Stimulated activated CD8-positive, alpha-beta memory T cell treated with anti-CD3 and anti-CD28 coated beads, Interleukin-15, amount 100 ng/mL, for 1 hour (primary cell): ENCODE measurements at regions not wholly inside any gene's neighbourhood (a gene's known extent, or its start where the extent isn't known, plus 50 kb on each side); places are given as distances from the start of the nearest gene placed in this dataset.

Experiments
- DNase-seq: peaks from one replicate; pipeline ENCODE4 v3.0.0-alpha.2; 2020; ENCODE audit warnings: low read depth

GRCh38 chr2:120881981-120882788, 146.5 kb downstream of the GLI2 start:
- DNase-seq, result no peak

DNA sequence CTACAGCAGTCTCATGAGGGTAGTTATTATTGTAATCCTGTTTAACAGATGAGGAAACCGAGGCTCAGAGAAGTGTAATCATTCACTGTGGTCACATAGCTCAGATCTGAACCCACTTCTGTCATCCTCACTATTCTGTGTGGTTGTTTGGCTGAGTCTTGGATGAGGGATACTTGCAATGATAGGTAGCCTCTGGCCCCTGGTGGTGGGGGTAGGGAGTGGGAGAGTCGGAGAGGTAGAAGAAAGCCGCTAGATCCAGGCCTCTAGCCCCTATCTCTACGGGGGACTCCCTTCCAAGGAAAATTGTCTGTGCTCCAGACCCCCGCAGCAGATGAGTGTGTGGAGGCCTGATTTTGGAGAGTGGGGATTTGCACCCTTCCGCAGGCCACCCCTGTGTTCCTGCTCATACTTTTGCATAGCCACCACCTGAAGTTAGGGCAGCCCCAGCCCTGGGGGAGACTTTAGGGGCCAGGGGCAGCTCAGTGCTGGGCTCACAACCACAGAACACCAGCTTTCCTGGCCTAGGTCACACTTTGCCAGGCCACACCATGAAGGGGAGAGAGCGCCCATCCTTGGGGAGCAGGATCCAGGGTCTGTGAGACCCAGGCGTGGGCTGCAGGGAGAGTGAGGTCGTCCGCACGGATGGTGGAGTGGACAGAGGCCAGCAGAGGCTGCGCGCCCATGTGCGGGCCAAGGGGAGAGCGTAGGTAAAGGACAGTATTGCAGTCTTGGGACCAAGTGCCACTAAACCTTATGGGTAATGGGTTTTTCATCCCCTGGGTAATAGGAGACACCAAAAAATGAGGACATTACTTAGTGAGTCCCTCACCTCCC, 148.2 kb downstream of the GLI2 start:
- DNase-seq, result no peak

DNA sequence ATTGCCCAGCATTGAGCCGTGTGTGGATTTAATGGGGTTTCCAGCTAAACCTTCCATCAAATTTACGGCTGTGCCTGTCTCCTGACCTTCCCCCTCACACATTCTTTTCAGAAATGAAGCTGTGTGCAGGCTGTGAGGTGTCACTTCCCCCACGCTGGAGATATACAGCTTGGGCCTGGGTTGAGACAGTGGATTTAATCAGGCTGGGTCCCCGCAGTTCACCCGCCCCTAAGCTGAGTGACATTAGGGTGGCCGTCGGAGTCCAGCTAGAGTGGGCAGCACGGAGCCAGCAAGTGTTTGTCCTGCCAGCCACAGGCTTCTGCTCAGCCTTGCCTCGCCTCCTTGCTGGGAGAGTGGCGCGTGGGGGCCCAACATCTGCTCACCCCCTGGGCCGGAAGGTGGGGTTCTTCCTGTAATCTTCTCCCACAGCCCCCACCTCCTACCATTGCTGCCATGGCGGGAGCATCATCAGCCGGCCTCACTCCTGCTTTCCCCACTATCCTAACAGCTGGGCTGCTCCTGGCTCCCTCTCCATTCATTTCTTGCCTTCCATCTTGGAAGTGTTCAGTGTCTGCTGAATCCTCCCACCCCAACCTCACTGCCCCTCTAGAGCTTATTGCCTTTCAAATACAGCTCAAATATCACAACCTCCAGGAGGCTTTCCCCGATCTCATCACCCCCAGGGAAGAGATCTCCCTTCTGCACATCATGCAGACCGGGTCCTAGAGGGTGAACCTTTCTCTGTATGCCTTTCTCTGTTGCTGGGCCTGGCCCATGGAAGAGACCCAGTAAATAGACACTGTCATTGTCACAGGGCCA, 149.0 kb downstream of the GLI2 start:
- DNase-seq, result no peak

DNA sequence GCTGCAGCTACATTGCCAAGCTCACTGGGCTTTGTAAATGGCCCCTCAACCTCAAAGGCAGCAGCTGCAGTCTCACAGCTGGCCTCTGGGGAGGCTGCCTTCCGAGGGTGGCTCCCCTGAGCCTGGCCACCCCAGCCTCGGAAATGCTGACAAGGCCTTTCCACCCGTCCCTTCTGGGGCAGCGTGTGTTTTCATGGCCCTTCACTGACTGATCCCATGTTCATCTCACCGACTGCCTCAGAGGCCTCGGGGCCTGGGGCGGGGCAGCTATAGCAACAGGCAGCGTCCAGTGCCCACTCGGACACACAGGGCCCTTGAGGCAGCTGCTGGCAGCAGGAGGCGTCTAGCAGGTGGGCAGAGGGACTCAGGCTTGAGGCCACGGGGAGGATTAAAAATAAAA, 149.7 kb downstream of the GLI2 start:
- no peak for DNase-seq

DNA sequence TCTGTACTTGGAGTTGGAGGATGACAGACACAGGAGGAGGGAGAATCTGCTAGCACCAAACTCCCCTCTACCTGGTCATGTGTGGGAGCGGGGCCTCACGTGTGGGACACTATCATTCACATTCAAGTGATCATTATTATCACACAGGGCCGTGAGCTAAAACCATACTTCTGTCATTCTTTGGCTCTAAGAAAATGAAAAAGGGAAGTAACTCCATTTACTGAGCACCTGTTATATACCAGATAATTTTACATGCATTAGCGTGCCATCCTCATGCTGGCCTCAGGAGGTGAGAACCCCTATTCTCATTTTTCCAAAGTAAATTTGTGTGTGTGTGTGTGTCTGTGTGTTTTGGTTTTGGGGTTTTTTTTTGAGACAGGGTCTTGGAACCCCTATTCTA, 150.1 kb downstream of the GLI2 start:
- no peak for DNase-seq

GRCh38 chr2:120886534-120887319, 151.1 kb downstream of the GLI2 start:
- no peak for DNase-seq

DNA sequence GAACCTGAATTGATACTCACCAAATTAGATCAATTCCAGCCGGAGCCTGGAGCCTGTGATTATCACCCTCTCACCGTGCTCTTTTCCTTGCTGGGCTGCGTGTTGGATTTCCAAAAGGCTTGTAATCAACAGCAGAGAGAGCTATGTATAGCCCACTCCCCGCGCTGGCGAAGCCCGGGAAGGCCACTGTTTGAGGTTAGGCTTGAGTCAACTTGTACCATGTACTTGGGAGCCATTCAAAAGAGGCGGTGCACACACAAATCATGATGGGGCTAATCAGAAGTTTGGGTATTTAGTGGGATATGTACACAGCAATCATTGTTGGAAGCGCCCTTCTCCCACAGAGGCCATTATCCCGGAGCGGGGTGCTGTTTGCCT, 151.6 kb downstream of the GLI2 start:
- DNase-seq, result no peak

DNA sequence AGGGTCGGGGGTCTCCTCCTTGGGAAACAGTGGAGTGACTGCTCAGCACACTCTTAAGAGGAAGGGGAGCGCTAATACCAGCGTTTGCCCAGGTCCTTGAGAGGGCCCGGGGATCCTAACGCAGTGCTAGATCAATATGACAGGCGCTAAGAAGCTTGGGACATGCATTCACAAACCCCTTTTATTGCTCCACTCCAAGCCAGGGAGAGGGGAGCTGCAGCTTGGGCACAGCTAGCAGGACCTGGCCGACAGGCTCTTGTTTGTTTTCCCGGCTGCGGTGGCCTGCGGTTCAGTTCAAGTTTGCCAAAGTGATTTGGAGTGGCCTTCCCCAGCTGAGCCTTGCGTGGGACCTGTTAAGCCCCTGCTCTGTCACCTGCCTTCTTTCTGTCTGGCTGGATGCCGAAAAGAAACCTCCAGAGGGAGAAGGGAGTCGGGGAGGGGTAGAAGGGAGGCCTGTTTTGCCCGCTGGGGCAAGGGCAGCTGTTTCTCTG, 152.1 kb downstream of the GLI2 start:
- DNase-seq, result no peak

- DNase-seq, result no peak
Observed at GRCh38 chr2:120888851-120889250, 153.2 kb downstream of the GLI2 start.

DNA sequence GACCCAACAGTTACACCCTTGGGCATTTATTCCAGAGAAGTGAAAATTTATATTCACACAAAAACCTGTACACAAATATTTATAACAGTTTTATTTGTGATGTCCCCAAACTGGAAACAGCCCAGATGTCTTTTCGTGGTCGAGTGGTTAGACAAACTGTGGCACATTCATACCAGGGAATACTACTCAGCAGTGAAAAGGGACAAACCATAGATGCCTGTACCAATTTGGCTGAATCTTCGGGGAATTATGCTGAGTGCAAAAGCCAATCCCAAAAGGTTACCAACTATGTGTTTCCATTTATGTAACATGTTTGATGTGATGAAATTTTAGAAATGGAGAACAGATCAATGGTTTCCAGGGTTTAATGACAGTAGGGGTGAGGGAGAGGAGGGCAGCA, 154.3 kb downstream of the GLI2 start:
- DNase-seq, result no peak

DNA sequence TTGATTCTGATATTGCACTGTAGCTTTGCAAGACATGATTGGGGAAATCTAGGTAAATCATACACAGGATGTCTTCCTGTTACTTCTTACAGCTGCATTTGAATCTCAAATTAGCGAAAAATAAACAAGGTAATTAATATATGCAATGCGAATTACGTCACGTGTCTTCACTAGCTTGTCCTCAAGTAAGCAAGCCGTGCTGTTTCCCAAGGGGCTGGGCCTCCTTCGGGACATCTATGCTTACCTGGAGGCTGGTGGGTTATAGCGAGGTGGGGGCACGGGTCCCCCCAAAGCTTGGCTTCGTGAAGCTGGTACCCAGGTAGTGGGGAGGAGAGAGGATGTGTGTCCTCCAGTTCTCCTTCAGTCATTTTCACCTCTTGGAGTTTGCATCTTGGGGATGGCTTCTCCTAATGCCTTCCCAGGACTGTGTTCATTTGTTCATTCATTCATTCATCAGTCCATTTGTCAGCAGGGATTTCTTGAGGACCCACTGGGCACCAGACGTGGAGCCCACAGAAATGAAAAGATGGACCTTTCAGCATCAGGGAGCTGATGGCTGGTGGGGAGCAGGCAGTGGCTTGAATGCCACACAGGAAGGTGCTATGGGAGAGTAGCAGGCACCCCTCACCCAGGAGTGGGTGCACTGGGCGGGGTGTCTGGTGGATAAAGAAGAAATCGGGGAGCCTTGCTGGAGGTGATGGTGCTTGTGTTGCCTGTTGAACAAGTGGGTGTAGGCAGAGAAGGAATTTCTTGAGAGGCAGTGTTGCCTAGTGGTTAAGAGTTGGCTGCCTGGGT, 155.1 kb downstream of the GLI2 start:
- DNase-seq, result no peak

DNA sequence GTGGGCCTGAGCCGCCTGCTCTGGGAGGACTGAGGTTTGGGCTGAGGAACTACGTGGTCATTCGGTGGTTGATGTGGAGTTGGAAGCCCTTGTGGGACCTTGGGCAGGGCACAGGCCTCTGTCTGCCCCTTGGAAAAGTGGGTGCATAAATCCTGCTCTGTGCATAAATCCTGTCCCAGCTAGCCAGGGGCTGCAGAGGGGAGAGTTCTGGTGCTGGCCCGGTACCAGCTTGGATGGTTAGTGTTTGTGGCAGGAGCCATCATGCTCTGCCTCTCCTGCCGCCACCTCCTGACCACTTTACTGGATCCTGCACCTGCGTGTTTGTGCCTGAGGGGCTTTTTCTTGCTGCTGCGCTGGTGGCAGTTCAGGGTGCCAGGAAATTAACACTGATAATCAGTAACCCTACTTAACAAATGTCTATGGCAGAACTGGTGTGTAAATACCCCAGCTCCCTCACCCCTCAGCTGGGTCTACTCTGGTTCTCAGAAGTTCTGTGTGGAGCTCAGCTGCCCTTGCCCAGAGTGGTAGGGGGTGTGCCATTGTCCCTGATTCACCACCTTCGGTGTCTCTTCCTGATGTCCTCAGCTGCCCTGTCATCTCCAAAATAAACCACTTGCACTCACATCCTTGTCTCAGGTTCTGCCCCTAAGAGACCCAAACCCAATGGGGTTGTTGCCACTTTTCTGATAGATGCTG, 156.8 kb downstream of the GLI2 start:
- DNase-seq, result no peak

GRCh38 chr2:120892967-120893667, 157.4 kb downstream of the GLI2 start:
- DNase-seq, result no peak

- DNase-seq, result no peak
Observed at GRCh38 chr2:120893811-120894584, 158.3 kb downstream of the GLI2 start.

DNA sequence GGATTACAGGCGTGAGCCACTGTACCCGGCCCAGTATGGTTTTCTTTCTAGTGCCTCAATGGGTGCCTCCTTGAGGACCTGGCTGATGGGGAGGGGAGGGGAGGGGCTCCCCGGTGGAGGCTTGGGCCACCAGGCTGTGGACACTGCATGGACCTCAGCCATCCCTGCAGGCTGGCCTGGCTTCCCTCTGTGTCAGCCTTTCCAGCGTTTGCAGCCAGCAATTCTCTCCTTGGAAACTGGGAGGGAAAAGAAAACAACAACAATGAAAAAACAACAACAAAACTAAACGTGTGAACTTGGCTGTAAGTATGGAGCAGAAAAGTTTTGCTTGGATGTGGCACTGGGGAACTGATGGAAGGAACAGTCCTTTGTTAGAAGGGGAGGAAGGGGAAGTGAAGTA, 159.3 kb downstream of the GLI2 start:
- no peak for DNase-seq

- DNase-seq, result no peak
Observed at GRCh38 chr2:120896126-120896525, 160.5 kb downstream of the GLI2 start.

- DNase-seq, result no peak
Observed at GRCh38 chr2:120896901-120897300, 161.2 kb downstream of the GLI2 start.

DNA sequence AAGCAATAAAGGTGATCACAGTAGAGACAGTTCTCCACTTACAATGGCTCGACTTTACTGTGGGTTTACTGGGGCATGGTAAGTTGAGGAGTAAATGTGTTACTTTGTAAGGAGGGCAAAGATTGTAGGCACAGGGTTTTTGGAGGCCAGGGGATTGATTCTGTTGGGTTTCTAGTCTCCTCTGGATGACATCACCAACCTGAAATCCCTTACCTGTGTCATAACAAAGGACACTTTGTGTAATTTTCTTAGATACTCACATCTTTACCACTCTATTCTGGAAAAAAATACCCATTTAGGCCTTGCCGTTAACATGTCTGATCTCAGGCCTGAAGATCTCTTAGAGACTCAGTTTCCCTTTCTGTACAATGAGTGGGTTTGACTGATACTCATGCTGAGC, 161.7 kb downstream of the GLI2 start:
- no peak for DNase-seq

DNA sequence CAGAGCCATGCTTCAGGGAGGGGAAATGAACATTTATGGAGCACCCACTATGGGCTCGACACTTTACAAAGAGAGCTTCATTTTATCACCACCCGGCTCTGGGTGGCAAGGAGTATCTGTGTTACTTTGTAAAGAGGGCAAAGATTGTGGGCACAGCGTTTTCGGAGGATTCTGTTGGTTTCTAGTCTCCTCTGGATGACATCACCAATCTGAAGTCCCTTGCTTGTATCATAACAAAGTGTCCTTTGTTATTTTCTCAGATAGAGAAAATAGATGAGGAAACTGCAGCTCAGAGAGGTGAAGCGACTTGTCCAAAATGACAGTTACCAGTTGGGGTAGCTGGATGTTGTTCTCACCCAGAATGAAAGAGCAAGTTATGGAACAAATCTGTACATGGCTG, 162.8 kb downstream of the GLI2 start:
- DNase-seq, result no peak
